ENCODE measurements at regions not wholly inside any gene's neighbourhood (a gene's known extent, or its start where the extent isn't known, plus 50 kb on each side); places are given as distances from the start of the nearest gene placed in this dataset.

DNA sequence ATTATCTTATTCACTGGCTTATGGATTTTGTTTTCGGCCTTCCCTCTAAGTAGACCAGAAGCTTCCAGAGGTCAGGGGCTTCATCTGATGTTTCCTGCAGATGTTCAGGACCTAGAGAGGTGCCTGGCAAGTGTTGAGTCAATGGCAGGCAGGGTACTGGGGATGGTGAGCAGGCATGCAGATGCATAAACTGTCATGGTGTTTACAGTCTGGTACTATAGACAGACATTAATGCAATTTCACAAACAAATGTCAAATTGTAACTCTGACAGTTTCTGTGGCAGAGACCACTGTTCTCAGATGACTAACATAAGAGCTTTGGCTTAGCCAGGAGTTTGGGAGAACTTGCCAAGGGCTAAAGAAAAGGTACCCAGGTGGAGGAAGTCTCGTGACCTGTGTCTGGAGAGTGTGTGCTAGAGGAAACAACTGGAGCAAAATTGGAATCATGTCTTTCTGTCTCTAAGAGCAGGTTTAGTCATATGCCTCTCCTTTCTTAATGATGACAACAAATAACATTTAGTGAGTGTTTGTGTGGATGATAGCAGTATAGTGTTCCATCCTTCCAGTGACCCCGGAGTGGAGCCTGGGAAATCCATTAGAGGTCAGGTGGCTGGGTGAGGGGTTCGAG, 53.7 kb upstream of the TRAK1 start:
- no peak for DNase-seq (ENCODE audit: low read depth in 3 of 3)

DNA sequence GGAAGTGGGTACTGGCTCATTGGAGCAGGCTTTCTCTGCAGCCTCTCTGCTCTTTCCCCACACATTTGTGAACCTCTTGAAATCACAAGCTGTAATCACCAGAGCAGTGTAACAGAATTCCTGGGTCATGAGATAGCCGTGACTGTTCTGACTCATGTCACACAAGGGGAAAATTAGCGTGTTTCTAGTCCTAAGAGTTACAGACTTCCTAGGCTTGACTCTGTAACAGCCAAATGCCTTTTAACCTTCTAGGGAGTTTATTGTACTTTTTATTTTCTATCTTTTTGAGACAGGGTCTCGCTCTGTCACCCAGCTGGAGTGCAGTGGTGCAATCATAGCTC, 54.7 kb upstream of the TRAK1 start:
- DNase-seq (ENCODE audit: low read depth in 3 of 3): no peak

DNA sequence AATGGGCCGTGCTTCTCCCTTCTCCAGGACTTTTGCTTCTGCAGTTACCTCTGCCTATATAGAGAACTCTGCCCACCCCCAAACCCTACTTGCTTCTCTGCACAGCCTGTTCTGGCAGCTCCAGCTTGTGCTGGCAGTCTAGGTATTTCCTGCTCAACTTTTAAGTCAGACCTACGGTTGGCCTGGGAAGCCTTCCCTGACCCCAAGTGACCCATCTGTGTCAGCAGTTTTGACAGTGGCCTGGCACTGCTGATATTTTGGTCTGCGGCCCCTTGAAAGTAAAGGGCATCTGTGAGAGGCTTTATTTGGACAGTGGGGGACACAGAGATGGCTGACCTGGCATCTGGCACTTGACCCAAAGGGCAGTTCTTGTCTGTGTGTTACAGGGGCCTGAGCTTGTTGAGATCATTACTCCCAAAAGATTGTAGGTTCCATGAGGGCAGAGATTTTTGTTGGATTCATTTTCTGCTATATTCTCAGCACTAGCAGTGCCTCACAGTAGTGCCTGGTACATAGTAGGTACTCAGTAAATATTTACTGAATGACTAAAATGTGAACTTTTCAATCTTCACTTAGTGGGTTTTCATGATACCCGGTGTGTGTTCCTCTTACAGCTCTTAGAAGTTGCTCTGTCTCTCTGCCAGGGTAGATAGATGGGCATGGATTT, 55.2 kb upstream of the TRAK1 start:
- DNase-seq (ENCODE audit: low read depth in 3 of 3): no peak

DNA sequence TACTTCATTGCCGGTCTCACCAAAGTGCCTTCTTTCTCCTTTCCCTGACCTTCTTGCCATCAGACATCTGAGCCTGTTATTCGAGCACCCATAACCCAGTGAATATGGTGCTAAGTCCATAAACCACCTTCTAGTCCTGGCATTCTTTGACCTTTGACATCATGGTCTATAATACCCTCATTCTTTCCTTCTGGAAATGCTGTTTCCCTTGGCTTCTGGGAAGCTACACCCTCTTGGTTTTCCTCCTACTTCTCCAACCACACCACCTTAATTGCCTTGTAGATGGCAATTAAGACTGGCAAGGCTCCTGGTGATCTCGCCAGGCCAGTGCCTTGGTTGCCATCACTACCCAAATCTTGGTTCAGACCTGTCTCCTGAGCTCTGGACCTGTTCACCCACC, 56.1 kb upstream of the TRAK1 start:
- no peak for DNase-seq (ENCODE audit: low read depth in 3 of 3)

DNA sequence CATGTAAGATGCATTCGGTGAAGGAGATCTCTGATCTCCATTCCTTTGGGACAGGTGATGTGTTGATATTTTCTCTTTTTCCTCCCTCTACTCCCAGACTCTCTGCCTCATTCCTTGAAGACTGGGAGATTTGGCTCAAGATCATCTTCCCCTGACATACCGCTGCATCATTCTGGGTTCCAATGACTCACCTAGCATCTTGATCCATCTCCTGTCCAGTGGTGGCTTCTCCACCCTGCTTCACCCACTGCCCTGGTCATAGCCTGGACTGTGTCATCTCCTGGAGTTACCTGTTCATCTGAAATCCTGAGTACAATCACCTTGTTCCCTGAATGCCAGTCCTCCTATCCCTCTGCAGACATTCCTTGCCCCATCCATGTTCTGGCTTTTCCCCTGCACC, 57.4 kb upstream of the TRAK1 start:
- DNase-seq (ENCODE audit: low read depth in 3 of 3): no peak

DNA sequence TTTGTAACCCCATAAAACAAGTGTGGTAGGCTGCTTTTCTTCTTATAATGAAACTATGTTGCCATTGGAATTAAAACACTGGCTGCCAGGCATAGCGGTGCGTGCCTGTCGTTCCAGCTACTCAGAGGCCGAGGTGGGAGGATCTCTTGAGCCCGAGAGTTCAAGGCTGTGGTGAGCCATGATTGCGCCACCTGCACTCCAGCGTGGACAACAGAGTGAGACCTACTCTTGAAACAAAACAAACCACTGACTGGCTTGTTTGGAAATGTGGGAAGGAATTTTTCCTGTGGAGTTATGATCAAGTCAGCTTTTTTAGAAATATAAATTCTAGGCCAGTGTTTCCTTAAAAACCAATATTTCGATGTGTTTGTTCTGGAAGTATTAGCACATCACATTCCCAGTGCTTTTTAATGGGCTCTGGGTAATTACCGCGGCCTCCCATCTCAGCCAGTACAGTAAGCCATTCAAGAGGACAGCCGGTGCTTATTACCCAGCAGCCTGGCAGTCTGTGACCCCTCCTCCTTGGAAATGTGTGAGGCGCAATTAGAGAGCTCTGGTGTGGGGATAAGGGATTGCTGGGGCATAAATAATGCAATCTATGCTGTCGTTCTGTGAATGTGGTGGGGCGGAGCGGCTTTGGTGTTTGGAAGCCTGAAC, 58.3 kb upstream of the TRAK1 start:
- DNase-seq (ENCODE audit: low read depth in 3 of 3): no peak

DNA sequence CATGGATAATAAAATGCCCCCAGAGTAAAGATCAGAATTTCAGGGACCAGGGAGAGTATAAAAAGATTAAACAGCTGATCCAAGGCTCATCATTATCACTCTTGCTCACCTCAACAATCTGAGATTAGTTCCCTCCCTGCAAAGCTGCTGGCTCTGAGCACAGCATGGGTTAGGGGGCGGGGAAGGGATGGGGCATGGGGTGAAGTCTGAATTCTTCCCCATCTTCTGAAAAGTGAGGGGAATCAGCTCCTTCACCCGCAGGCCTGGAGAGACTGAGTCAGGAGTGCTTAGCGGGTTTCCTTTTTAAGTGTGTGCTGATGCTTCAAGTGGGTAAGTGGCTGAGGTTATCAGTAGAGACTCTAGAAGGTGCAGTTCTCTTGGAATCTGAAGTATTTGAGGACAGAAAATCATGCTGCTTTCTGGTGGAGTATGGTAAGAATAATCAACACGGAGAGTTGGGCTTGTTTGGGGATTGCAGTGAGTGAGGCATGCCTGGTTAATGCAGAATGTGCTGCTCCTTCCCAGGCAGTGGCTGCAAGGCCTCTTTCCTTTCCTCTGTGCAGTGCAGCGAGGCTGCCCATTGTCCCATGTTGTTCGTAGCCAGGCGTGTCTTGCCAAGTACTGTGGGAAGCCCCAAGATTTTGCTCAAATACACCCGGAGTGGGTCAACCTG, 59.2 kb upstream of the TRAK1 start:
- DNase-seq (ENCODE audit: low read depth in 3 of 3): no peak

DNA sequence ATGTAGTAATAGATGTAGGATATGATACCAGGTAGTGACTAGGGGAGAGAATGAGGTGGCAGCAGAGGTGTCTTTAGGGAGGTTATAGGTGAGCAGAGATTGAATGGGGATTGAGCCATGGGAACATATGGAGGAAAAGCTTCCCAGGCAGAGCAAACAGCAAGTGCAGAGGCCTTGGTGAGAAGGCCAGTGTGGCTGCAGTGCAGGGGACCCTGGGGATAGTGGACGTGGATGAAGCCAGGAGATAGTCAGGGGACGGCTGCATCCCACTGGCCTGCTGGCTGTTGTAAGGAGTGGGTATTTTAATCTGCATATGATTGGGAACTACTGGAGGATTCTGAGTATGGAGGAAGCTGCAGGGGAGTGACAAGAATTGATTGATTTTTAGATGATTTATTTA, 62.7 kb upstream of the TRAK1 start:
- no peak for DNase-seq (ENCODE audit: low read depth in 3 of 3)

DNA sequence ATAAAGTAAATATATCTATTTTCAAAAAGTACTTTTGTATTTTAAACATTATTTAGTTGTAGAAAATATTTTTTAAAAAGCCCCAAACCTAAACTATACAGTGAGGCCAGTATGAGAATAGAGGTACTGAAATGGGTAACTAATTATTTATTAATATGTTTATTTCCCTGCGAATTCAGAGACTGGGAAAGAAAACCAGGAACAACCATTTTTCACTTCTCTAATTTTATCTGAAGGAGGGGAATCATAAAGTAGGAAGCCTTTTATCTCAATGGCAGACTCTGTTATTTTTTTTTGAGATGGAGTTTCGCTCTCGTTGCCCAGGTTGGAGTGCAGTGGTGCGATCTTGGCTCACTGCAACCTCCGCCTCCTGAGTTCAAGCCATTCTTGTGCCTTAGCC, 63.6 kb upstream of the TRAK1 start:
- no peak for DNase-seq (ENCODE audit: low read depth in 3 of 3)

DNA sequence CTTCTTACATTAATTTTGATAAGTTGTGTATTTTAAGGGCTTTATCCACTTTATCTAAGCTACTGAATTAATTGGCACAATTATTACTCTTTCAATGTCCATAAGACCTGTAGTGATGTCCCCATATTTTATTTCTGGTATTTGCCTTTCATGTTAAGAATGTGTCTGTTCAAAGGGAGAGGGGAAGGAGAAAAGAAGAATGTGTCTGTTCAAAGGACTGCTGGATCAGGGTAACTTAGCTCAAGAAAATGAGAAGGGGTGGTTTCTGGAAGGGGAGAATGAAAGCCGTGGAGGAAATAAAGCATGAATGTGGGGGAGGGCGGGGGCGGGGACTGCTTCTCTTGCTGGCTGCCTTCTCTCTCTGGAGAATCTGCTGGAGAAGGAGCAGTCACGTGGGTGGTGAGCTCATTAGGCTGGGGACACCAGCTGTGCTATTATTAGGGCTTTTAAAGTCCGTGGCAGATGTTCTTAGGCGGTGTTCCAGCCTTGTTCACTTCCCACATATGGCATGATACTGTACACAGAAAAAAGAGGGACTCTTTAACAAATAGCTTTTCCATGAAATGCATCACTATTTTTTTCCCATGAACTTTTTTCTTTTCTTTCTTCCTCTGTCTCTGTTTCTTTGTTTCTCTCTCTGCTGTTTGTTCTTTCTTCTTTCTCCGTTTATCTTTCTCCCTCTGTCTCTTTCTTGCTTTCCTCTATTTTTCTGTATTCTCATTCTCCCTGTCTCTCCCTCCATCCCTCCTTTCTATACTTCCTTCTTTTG, 63.7 kb upstream of the ULK4 start:
- no peak for DNase-seq (ENCODE audit: low read depth in 3 of 3)

DNA sequence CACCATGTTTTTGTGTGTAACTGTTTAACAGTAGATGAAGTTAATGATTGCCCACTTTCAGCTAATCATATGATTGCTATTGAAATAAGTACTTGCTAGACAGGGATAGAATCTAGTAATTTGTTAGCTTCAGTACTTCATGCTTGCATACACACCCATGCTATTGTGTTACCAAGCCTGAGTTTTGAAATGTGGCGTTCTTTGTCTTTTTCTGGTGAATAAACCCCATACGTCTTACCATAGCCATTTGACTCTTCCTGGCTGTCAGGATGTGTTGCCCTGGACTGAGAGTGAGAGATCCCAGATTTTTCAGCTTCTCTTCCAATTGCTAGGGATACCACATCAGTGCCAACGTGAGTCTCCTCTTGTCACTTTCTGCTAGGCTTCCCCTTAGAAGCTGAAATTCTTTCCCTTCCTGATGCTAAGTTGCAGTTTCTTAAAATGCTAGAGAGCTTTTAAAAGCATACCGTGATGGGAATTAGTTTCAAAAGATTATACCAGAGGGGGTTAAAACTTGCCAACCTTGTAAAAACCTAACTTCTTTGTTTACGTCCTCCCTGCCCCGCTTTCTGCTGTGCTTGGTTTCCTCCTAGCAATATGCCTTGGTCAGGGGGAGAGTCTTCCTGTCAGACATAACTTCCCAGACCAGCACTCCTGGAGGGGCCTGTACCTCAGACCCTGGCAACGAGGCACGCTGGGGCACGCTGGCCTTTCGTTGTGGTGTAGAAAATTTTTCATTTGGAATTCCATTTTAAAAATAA, 62.9 kb upstream of the ULK4 start:
- no peak for DNase-seq (ENCODE audit: low read depth in 3 of 3)

DNA sequence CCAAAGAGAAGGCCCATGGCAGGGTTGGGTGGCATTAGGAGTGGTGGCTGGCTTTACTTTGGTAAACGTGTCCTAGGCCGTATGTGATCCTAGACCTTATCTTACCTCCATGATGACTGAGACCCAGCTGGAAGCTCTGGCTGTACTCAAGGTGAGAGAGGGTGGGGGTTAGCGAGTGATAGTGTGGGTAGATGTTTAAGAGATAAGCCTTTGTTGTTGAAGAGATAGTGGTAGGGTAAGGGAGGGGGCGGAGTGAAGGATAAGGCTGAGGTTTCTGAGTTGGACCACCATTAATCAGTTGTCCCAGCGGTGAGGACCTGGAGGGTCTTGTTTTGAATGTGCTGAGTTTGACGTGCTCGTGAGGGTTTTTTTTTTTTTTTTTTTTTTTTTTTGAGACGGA, 61.5 kb upstream of the ULK4 start:
- peak in 1 of 3 donors; percentile 33 for DNase-seq (ENCODE audit: low read depth in 3 of 3)

DNA sequence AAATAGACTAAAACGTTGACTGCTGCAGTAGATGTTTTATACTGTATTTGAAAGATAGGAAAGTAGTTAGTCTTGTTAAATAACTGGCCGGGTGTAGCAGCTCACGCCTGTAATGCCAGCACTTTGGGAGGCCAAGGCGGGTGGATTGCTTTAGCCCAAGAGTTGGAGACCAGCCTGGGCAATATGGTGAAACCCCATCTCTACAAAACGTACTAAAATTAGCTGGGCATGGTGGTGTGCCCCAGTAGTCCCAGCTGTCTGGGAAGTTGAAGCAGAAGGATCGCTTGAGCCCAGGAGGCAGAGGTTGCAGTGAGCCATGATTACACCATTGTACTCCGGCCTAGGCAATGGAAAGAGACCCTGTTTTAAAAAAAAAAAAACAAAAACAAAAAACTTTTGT, 60.5 kb upstream of the ULK4 start:
- no peak for DNase-seq (ENCODE audit: low read depth in 3 of 3)

DNA sequence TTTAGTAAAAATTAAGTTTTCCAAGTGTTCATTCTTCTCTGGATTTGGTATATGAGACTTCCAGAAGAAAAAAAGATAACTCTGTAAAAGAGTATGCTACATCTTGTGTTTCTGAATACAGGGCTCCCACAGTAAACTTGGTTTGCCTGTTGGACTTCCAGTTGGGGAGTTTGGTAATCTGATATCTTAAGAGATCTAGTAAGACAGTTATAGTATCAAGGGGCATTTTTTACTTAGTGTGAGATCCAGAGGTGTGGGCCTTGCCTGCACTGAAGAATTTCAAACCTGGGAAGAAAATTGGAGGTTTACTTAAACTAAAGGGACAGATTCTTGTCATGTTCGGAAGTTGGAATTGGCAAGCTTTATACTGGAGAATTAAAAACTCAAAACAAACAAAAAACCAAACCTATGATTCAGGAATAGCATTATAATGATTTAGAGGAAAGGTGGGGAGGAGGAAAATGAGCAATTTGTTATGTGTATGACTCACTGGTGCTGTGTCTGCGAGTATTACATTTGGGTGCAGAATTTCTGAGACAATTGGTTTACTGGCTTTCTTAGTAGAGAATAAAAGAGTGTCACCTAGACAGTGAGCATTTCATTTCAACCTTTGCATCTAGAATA, 58.9 kb upstream of the ULK4 start:
- DNase-seq (ENCODE audit: low read depth in 3 of 3): no peak

DNA sequence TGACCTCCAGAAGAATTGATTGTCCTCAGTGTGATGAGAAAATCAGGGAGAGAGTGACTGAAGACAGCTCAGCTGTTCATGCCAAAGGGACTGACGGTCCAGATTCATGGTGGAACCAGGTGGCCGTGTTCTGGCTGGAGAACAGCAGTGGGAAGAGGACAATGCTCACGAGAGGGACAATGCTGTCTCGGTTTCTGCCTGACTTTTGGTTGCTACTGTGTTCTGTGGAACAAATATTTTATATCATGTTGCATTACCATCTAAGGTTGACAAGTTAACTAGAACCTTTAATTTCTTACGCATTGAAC, 58.0 kb upstream of the ULK4 start:
- no peak for DNase-seq (ENCODE audit: low read depth in 3 of 3)

DNA sequence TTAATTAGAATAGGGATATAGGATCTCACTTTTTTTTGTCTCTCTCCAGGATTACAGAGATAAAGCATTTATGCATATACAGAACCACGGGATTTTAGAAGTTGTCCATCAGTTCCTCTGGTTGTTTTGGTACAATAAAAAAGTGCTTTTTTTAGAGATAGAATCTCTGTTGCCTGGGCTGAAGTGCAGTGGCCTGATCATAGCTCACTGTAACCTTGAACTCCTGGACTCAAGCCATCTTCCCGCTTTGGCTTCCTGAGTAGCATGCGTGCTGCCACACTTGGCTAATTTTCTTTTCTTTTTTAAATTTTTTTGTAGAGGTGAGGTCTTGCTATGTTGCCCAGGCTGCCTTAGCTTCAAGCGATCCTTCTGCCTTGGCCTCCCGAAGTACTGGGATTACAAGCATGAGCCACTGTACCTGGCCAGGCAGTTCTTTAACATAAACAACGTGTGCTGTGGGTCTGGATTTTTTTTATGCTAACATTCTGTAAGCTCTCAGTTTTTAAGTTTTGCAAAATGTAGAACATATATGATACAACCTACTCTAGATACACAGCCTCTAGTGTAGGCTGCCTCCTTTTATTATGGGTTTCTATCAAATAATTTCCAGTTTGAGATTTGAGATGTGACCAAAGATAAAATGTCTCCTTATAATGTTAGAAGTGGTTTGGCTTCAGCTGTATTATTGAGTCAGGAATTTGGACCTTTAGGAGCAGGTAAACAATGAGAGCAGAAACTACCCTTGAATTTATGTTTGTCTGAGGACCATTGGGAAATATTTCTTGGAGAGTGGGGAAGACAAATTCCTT, 57.4 kb upstream of the ULK4 start:
- DNase-seq (ENCODE audit: low read depth in 3 of 3): no peak

DNA sequence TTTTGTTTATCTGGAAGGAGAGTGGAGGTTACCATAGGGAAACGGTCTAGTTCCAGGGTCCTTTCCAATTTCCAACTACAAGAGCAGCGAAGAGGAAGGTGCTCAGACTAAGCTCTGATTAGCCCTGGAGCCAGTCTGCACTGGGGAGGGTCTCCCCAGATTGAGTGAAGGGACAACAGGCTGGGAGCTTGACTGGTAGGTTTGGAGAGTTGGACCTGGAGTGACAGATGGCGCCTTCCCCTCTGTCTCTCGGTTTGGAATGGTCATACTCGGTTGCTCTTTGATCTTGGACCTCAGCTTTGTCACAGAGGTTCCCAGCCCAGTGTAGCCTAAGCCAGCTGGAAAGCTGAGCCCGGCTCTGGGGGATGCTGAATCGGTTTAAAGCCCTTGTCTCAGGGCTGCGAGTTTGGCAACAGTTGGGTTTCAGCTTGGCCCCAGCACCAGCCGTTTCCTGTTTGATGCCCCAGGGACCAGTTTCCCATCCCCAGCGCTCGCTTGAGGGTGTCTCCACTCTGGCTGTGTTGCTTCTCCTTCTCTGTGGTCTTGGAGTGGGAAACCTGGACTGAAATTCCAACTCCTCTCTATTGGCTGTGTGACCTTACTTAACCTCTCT, 53.1 kb upstream of the ULK4 start:
- DNase-seq (ENCODE audit: low read depth in 3 of 3): no peak

DNA sequence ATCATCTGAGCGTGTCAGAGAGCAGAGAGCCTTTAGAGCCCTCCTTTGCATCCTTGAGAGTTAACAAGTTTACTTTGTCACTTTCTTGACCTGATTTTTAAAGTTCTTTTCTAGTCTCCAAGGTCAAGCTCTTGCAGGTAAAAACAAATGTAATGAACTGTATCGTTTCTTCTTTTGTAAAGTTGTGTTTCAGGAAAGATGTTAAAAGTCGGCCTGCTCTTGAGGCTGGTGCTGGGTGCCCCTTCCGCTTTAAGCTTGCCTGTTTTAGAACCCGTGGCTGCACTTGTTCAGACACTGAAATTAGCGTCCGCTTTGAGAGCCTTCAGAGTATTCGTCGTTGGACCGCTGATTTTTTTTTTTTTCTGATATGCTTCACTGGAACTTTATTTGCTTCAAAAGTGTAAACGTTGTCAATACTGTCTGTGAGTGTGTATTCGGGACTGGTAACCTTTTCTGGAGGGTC, 52.6 kb upstream of the ULK4 start:
- no peak for DNase-seq (ENCODE audit: low read depth in 3 of 3)

DNA sequence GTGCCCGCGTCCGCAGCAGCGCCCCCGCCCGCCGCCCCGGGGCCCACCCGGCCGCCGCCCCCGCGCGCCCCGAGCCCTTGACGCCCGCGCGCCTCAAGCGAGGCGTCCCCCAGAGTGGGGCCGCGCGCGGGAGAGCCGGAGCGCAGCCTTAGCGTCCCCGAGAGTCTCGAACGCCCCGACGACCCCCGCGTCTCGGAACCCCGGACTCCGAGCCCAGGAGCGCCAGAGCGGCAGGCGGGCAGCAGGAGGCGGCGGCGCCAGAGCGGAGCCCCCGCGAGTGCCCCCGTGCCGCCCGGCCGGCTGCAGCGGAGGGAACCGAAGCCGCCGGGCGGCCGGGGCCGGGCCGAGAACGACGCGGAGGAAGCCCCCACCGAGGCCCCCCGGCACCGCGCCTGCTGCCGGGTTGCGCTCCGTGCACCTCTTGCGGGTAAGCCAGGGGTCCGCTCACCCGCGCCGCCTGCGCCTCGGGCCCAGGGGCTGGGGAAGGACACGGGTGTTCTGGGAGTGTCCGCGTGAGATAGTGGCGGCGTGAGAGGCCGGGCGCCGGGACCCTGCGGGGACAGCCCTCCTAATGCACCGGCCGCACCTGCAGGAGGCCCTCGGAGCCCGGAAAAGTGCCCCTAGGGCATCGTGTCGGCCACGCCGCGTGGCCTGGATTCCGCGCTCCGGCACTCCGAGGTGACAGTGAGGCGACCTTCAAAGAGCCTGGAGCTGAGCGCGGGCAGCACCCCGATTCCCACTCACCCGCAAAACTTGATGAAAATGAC, 52.0 kb upstream of the ULK4 start:
- no peak for DNase-seq (ENCODE audit: low read depth in 3 of 3)

All from stimulated activated CD4-positive, alpha-beta T cell treated with anti-CD3 and anti-CD28 coated beads, TNF-alpha, amount 100 ng/mL, for 48 hours (primary cell).